PC-3 (cell line): ENCODE measurements at regions not wholly inside any gene's neighbourhood (a gene's known extent, or its start where the extent isn't known, plus 50 kb on each side); places are given as distances from the start of the nearest gene placed in this dataset.

Source experiments
- CTCF ChIP-seq: fragments of 300-600 bp; sonication (generic); conservative IDR thresholded peaks from 2 replicates; pipeline ENCODE4 v1.5.1; 2017; ENCODE audit warnings: antibody characterized with exemption, low read depth, mild to moderate bottlenecking, low read length
- EZH2 ChIP-seq: fragments of 300-600 bp; sonication (generic); IDR thresholded peaks from one replicate; pipeline ENCODE4 v1.6.1; 2017; ENCODE audit warnings: antibody characterized with exemption, mild to moderate bottlenecking, low read length; ENCODE audit not compliant: unreplicated experiment
- EZH2phosphoT487 ChIP-seq: fragments of 300-600 bp; sonication (generic); IDR thresholded peaks from 2 replicates; pipeline ENCODE4 v1.6.1; 2018; ENCODE audit warnings: mild to moderate bottlenecking, antibody characterized with exemption, low read length, borderline replicate concordance

GRCh38 chr19:30783212-30783611, 411.0 kb downstream of the ZNF536 start:
- no peak for TF ChIP-seq CTCF
- no peak for TF ChIP-seq EZH2
- TF ChIP-seq EZH2phosphoT487 = no peak
